Activated CD8-positive, alpha-beta memory T cell treated with anti-CD3 and anti-CD28 coated beads for 24 hours (primary cell): ENCODE measurements at regions not wholly inside any gene's neighbourhood (a gene's known extent, or its start where the extent isn't known, plus 50 kb on each side); places are given as distances from the start of the nearest gene placed in this dataset.

Source experiments
- DNase-seq: peaks from one replicate; pipeline ENCODE4 v3.0.0-alpha.2; 2020

GRCh38 chr4:123031664-123032063, 109.3 kb upstream of the NUDT6 start:
- DNase-seq, result no peak

GRCh38 chr4:123034023-123034422, 111.6 kb upstream of the NUDT6 start:
- no peak for DNase-seq

- no peak for DNase-seq
These were observed 112.8 kb upstream of the NUDT6 start for GRCh38 chr4:123035239-123035638.

- DNase-seq, result no peak
These were observed 115.4 kb upstream of the NUDT6 start for GRCh38 chr4:123037804-123038203.

- DNase-seq, result no peak
These were observed 119.7 kb upstream of the NUDT6 start for GRCh38 chr4:123042095-123042494.

- no peak for DNase-seq
These were observed 120.6 kb upstream of the NUDT6 start for GRCh38 chr4:123043013-123043412.

- DNase-seq, result no peak
These were observed 121.5 kb upstream of the NUDT6 start for GRCh38 chr4:123043793-123044425.

GRCh38 chr4:123046096-123046495, 123.7 kb upstream of the NUDT6 start:
- DNase-seq, result no peak

GRCh38 chr4:123050018-123050417, 127.6 kb upstream of the NUDT6 start:
- DNase-seq, result no peak

- no peak for DNase-seq
These were observed 129.6 kb upstream of the NUDT6 start for GRCh38 chr4:123052007-123052406.

GRCh38 chr4:123055943-123056342, 133.5 kb upstream of the NUDT6 start:
- no peak for DNase-seq

GRCh38 chr4:123060039-123060770, 137.8 kb upstream of the NUDT6 start:
- DNase-seq, result no peak

- DNase-seq, result no peak
These were observed 142.0 kb upstream of the NUDT6 start for GRCh38 chr4:123064390-123064789.

GRCh38 chr4:123068081-123068480, 145.7 kb upstream of the NUDT6 start:
- no peak for DNase-seq

- DNase-seq, result no peak
These were observed 149.7 kb upstream of the NUDT6 start for GRCh38 chr4:123072060-123072459.

GRCh38 chr4:123073650-123074049, 151.3 kb upstream of the NUDT6 start:
- no peak for DNase-seq

- DNase-seq, result no peak
These were observed 154.9 kb upstream of the NUDT6 start for GRCh38 chr4:123077330-123077729.

- DNase-seq, result no peak
These were observed 159.6 kb upstream of the NUDT6 start for GRCh38 chr4:123081971-123082370.

- DNase-seq, result no peak
These were observed 161.2 kb upstream of the NUDT6 start for GRCh38 chr4:123083646-123084045.

- DNase-seq, result no peak
These were observed 166.1 kb upstream of the NUDT6 start for GRCh38 chr4:123088501-123088900.

- DNase-seq, result no peak
These were observed 168.5 kb upstream of the NUDT6 start for GRCh38 chr4:123090886-123091285.

- DNase-seq, result no peak
These were observed 170.2 kb upstream of the NUDT6 start for GRCh38 chr4:123092586-123092985.

- DNase-seq, result no peak
These were observed 170.8 kb upstream of the NUDT6 start for GRCh38 chr4:123093236-123093635.

GRCh38 chr4:123096038-123096437, 173.6 kb upstream of the NUDT6 start:
- no peak for DNase-seq
